Nephron (organoid): ENCODE measurements at regions not wholly inside any gene's neighbourhood (a gene's known extent, or its start where the extent isn't known, plus 50 kb on each side); places are given as distances from the start of the nearest gene placed in this dataset.

Source experiments
- H3K27ac Mint-ChIP-seq, 3 experiments: 2 replicates each; pipeline ENCODE4 v1.8.0; 2020; ENCODE audit warnings: mixed read lengths in 3 of 3, mild to moderate bottlenecking in 2 of 3, moderate library complexity in 1 of 3
- H3K27me3 Mint-ChIP-seq: 2 replicates; pipeline ENCODE4 v1.8.0; 2021; ENCODE audit warnings: low read depth, mild to moderate bottlenecking, moderate library complexity, mixed read lengths
- H3K36me3 Mint-ChIP-seq: 2 replicates; pipeline ENCODE4 v1.8.0; 2020; ENCODE audit warnings: low read depth, mixed read lengths
- H3K4me1 Mint-ChIP-seq: 2 replicates; pipeline ENCODE4 v1.8.0; 2020; ENCODE audit warnings: mixed read lengths
- H3K4me3 Mint-ChIP-seq, 3 experiments: 2 replicates each; pipeline ENCODE4 v1.8.0; 2020; ENCODE audit warnings: mild to moderate bottlenecking in 3 of 3, mixed read lengths in 3 of 3, moderate library complexity in 2 of 3
- H3K9me3 Mint-ChIP-seq: 2 replicates; pipeline ENCODE4 v1.8.0; 2020; ENCODE audit warnings: mixed read lengths
- CTCF ChIP-seq, 3 experiments: fragments of 200-600 bp; sonication (generic); IDR thresholded peaks; one replicate each; pipeline ENCODE4 v1.5.0; 2021; ENCODE audit warnings: antibody characterized with exemption in 3 of 3; ENCODE audit not compliant: unreplicated experiment in 3 of 3

DNA sequence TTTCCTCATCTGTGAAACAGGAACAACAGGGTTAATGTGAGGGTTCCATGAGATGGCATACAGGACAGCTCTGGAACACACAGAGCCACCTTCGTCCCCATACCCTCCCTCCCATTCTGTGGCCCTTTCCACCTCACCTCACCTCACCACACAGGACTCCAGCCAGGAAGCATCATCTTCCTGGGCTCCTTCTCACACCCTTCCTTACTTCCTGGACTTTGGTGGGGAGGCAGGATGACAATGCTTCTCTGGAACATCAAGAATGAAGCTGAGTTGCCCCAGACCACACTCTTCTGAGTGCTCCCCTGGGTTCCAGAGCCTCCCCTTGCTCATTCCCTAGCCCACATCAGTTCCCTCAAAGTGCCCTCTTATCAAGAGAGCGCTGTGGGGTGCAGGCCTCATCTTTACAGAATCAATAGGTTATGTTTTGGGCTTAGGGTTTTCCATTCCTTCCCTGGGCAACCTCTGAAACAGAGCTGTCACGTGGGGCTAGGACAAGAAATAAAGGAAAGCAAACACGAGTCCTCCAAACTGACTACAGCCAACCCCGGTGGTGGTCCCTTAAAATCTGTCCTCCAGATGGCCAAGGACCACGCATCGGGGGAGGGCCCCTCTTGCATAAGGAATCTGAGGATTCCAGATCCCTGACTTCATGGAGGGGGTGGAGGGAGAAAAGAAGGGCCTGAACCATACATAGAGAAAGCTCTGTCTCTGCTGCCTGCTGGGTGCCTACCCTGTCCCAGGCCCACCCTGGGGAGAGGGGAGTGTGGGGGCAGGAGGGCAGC is 74.4 kb upstream of the ATP6AP2 start:
- no peak overlapping the region for H3K4me3 Mint-ChIP-seq
- no peaks in the 10 kb centered on the region for H3K36me3 Mint-ChIP-seq
- H3K27me3 Mint-ChIP-seq, result peaks cover 9% of the 10 kb centered on the region
- peaks cover 15% of the 10 kb centered on the region for H3K4me1 Mint-ChIP-seq
- peaks cover 23% of the 10 kb centered on the region for H3K9me3 Mint-ChIP-seq
- peak overlapping the region in 1 of 3 experiments; percentile 41 for H3K27ac Mint-ChIP-seq
- no peak for TF ChIP-seq CTCF (IDR thresholded peaks at IDR 0.05; ENCODE audit: unreplicated experiment in 3 of 3)

- TF ChIP-seq CTCF (IDR thresholded peaks at IDR 0.05; ENCODE audit: unreplicated experiment in 3 of 3), result no peak
- no peak overlapping the region for H3K4me3 Mint-ChIP-seq
- H3K36me3 Mint-ChIP-seq, result no peaks in the 10 kb centered on the region
- H3K27me3 Mint-ChIP-seq, result peaks cover 9% of the 10 kb centered on the region
- peak overlapping the region; percentile 38 to 79 (median 38) for H3K27ac Mint-ChIP-seq
- peaks cover 15% of the 10 kb centered on the region for H3K4me1 Mint-ChIP-seq
- peaks cover 17% of the 10 kb centered on the region for H3K9me3 Mint-ChIP-seq
These were observed 75.8 kb upstream of the ATP6AP2 start for GRCh38 chrX:40504801-40505605.

- Mint-ChIP-seq H3K27me3 (peaks cover 13% of the 10 kb centered on the region), H3K9me3 (peaks cover 9% of the 10 kb centered on the region), H3K4me1 (peaks cover 15% of the 10 kb centered on the region)
These were observed 77.7 kb upstream of the ATP6AP2 start for GRCh38 chrX:40503094-40503493.

GRCh38 chrX:40502688-40503087 is 78.1 kb upstream of the ATP6AP2 start:
- no peak overlapping the region for H3K4me3 Mint-ChIP-seq
- no peaks in the 10 kb centered on the region for H3K36me3 Mint-ChIP-seq
- peaks cover 15% of the 10 kb centered on the region for H3K4me1 Mint-ChIP-seq
- H3K27ac Mint-ChIP-seq, result no peak overlapping the region
- peaks cover 9% of the 10 kb centered on the region for H3K27me3 Mint-ChIP-seq
- peaks cover 9% of the 10 kb centered on the region for H3K9me3 Mint-ChIP-seq
- no peak for TF ChIP-seq CTCF (IDR thresholded peaks at IDR 0.05; ENCODE audit: unreplicated experiment in 3 of 3)

More at GRCh38 chrX:40503094-40503493, 77.7 kb upstream of the ATP6AP2 start:
- H3K4me3 Mint-ChIP-seq, result no peak overlapping the region
- no peak overlapping the region for H3K27ac Mint-ChIP-seq
- TF ChIP-seq CTCF (IDR thresholded peaks at IDR 0.05; ENCODE audit: unreplicated experiment in 3 of 3), result no peak
- no peaks in the 10 kb centered on the region for H3K36me3 Mint-ChIP-seq

DNA sequence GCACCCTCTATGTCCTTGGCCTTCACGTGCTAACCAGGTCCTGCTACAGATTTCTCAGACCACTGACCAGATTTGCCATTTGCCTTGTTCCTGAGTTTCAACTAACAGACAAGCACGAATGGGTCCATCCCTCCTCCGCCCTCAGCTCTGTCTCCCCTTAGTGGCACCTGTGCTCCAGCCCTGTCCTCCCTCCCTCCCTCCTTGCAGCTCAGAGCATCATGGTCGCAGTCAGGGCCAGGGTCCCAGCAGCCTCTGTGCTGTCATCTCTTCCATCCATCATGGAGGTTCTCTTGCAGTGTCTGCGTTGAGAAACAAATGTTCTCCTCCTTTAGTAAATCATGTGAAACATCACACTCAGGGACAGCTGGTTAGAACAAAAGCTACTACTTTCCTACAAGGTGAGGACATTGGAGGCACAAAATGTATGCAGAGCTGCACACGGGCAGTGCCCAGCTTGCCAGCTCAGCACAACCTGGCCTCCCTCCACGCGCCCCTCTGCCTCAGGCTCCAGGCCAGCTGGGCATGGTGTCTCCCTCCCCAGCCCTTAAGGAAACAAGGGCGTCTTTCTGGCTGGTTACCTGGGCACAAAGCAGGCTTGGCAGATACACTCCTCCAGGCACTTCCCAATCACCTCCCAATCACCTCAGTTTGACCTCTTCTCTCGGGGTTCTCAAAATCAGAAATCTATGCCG is 79.5 kb upstream of the ATP6AP2 start:
- H3K9me3 Mint-ChIP-seq, result peaks cover 15% of the 10 kb centered on the region
- H3K27me3 Mint-ChIP-seq, result peaks cover 8% of the 10 kb centered on the region
- TF ChIP-seq CTCF (IDR thresholded peaks at IDR 0.05; ENCODE audit: unreplicated experiment in 3 of 3), result no peak
- no peak overlapping the region for H3K4me3 Mint-ChIP-seq
- no peak overlapping the region for H3K27ac Mint-ChIP-seq
- H3K4me1 Mint-ChIP-seq, result peaks cover 25% of the 10 kb centered on the region
- no peaks in the 10 kb centered on the region for H3K36me3 Mint-ChIP-seq
